K562 (cell line): ENCODE measurements at regions not wholly inside any gene's neighbourhood (a gene's known extent, or its start where the extent isn't known, plus 50 kb on each side); places are given as distances from the start of the nearest gene placed in this dataset.

Experiments used
- CTCF ChIP-seq, 3 experiments: IDR thresholded peaks in 2 of 3; conservative IDR thresholded peaks in 1 of 3; 2 replicates each; pipeline ENCODE4 v1.5.1; 2011 to 2012; ENCODE audit warnings: low read length in 3 of 3, mild to moderate bottlenecking in 3 of 3, control low read depth in 2 of 3, improper control_type of control experiment in 1 of 3, inconsistent platforms in 1 of 3, low read depth in 1 of 3, mixed read lengths in 1 of 3, moderate library complexity in 1 of 3; ENCODE audit not compliant: insufficient read depth in 2 of 3
- EP300 ChIP-seq: IDR thresholded peaks from 2 replicates; pipeline ENCODE4 v1.6.1; 2012; ENCODE audit warnings: low read length, improper control_type of control experiment
- EZH2 ChIP-seq: IDR thresholded peaks from 2 replicates; pipeline ENCODE4 v1.6.1; 2012; ENCODE audit warnings: low read depth, mild to moderate bottlenecking, inconsistent platforms, low read length, borderline replicate concordance
- HNRNPLL ChIP-seq: fragments of 200-400 bp; formaldehyde crosslinking; IDR thresholded peaks from 2 replicates; pipeline ENCODE4 v1.6.1; 2017; ENCODE audit warnings: low read length, low read depth, mild to moderate bottlenecking; ENCODE audit not compliant: poor library complexity, severe bottlenecking
- SMARCE1 ChIP-seq: fragments of 450-650 bp; IDR thresholded peaks from 2 replicates; pipeline ENCODE4 v1.7.1; 2016; ENCODE audit warnings: mild to moderate bottlenecking
- TF ChIP-seq, protein P1 (sequence below): sonication (generic); formaldehyde crosslinking; IDR thresholded peaks from 2 replicates; pipeline ENCODE4 v1.8.0; 2022; ENCODE audit warnings: missing genetic modification reagents, mild to moderate bottlenecking, borderline replicate concordance
- TF ChIP-seq, protein P2 (sequence below): IDR thresholded peaks from 2 replicates; pipeline ENCODE4 v1.6.1; 2016; ENCODE audit warnings: missing genetic modification characterization, missing compliant biosample characterization
- TF ChIP-seq, protein P3 (sequence below): sonication (generic); formaldehyde crosslinking; IDR thresholded peaks from 2 replicates; pipeline ENCODE4 v1.8.0; 2022; ENCODE audit warnings: mild to moderate bottlenecking, missing genetic modification reagents, borderline replicate concordance

GRCh38 chr6:147924598-147924997 is 416.1 kb downstream of the SAMD5 start:
- TF ChIP-seq CTCF (IDR thresholded peaks at IDR 0.05 in 2 of 3, conservative IDR thresholded peaks at IDR 0.05 in 1 of 3; ENCODE audit: insufficient read depth in 2 of 3, low read depth in 1 of 3, low read length in 3 of 3) (no peak), HNRNPLL (no peak), EP300 (no peak), SMARCE1 (no peak), EZH2 (no peak)
- TF ChIP-seq, protein P1, sequence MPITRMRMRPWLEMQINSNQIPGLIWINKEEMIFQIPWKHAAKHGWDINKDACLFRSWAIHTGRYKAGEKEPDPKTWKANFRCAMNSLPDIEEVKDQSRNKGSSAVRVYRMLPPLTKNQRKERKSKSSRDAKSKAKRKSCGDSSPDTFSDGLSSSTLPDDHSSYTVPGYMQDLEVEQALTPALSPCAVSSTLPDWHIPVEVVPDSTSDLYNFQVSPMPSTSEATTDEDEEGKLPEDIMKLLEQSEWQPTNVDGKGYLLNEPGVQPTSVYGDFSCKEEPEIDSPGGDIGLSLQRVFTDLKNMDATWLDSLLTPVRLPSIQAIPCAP (CRISPR knock-in tag) = no peak
- TF ChIP-seq, protein P2, sequence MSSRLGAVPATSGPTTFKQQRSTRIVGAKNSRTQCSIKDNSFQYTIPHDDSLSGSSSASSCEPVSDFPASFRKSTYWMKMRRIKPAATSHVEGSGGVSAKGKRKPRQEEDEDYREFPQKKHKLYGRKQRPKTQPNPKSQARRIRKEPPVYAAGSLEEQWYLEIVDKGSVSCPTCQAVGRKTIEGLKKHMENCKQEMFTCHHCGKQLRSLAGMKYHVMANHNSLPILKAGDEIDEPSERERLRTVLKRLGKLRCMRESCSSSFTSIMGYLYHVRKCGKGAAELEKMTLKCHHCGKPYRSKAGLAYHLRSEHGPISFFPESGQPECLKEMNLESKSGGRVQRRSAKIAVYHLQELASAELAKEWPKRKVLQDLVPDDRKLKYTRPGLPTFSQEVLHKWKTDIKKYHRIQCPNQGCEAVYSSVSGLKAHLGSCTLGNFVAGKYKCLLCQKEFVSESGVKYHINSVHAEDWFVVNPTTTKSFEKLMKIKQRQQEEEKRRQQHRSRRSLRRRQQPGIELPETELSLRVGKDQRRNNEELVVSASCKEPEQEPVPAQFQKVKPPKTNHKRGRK (tag) = no peak
- TF ChIP-seq, protein P3, sequence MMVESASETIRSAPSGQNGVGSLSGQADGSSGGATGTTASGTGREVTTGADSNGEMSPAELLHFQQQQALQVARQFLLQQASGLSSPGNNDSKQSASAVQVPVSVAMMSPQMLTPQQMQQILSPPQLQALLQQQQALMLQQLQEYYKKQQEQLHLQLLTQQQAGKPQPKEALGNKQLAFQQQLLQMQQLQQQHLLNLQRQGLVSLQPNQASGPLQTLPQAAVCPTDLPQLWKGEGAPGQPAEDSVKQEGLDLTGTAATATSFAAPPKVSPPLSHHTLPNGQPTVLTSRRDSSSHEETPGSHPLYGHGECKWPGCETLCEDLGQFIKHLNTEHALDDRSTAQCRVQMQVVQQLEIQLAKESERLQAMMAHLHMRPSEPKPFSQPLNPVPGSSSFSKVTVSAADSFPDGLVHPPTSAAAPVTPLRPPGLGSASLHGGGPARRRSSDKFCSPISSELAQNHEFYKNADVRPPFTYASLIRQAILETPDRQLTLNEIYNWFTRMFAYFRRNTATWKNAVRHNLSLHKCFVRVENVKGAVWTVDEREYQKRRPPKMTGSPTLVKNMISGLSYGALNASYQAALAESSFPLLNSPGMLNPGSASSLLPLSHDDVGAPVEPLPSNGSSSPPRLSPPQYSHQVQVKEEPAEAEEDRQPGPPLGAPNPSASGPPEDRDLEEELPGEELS (CRISPR knock-in tag) = no peak
